GM12874 (cell line): ENCODE measurements at regions not wholly inside any gene's neighbourhood (a gene's known extent, or its start where the extent isn't known, plus 50 kb on each side); places are given as distances from the start of the nearest gene placed in this dataset.

Source experiments
- CTCF ChIP-seq: IDR thresholded peaks from 2 replicates; pipeline ENCODE4 v1.5.1; 2011; ENCODE audit warnings: low read depth, mild to moderate bottlenecking, control low read depth, low read length, moderate library complexity; ENCODE audit not compliant: insufficient read depth

GRCh38 chr6:122246906-122247658 lies 152.4 kb upstream of the HSF2 start:
- TF ChIP-seq CTCF: no peak

GRCh38 chr6:122248001-122248669 lies 151.3 kb upstream of the HSF2 start:
- no peak for TF ChIP-seq CTCF

GRCh38 chr6:122248844-122249243 lies 150.6 kb upstream of the HSF2 start:
- TF ChIP-seq CTCF: no peak

- no peak for TF ChIP-seq CTCF
Measured at GRCh38 chr6:122258839-122259238, 140.6 kb upstream of the HSF2 start.

- no peak for TF ChIP-seq CTCF
Measured at GRCh38 chr6:122264557-122264956, 134.9 kb upstream of the HSF2 start.

GRCh38 chr6:122265755-122266154 lies 133.7 kb upstream of the HSF2 start:
- no peak for TF ChIP-seq CTCF

- TF ChIP-seq CTCF: no peak
Measured at GRCh38 chr6:122268394-122268793, 131.1 kb upstream of the HSF2 start.
